LNCaP clone FGC (cell line): ENCODE measurements at regions not wholly inside any gene's neighbourhood (a gene's known extent, or its start where the extent isn't known, plus 50 kb on each side); places are given as distances from the start of the nearest gene placed in this dataset.

Experiments
- DNase-seq: peaks from one replicate; pipeline ENCODE4 v3.0.0-alpha.2; 2011; ENCODE audit warnings: low read depth
- H3K4me3 ChIP-seq: 2 replicates; pipeline ENCODE4 v1.5.1; 2011; ENCODE audit warnings: mild to moderate bottlenecking, low read depth, low read length, control low read depth
- CTCF ChIP-seq: IDR thresholded peaks from 2 replicates; pipeline ENCODE4 v1.5.1; 2012; ENCODE audit warnings: mild to moderate bottlenecking; ENCODE audit not compliant: control insufficient read depth, insufficient read depth; ENCODE audit errors: extremely low read depth

GRCh38 chr4:130099105-130099504, 1003.2 kb downstream of the C4orf33 start:
- no peak for DNase-seq
- no peak for TF ChIP-seq CTCF
- H3K4me3 ChIP-seq, result no peak overlapping the region

GRCh38 chr4:130110189-130110588, 1014.2 kb downstream of the C4orf33 start:
- no peak for TF ChIP-seq CTCF
- no peak overlapping the region for H3K4me3 ChIP-seq
- peak; percentile 74 for DNase-seq

GRCh38 chr4:130110770-130111169, 1014.8 kb downstream of the C4orf33 start:
- TF ChIP-seq CTCF, result no peak
- no peak overlapping the region for H3K4me3 ChIP-seq
- DNase-seq, result no peak

- no peak for TF ChIP-seq CTCF
- DNase-seq, result no peak
- no peak overlapping the region for H3K4me3 ChIP-seq
Observed at GRCh38 chr4:130124066-130124465, 1028.1 kb downstream of the C4orf33 start.

GRCh38 chr4:130125467-130125866, 1029.5 kb downstream of the C4orf33 start:
- TF ChIP-seq CTCF, result no peak
- no peak overlapping the region for H3K4me3 ChIP-seq
- DNase-seq, result no peak

- no peak for TF ChIP-seq CTCF
- no peak for DNase-seq
Observed at GRCh38 chr4:130127297-130127696, 1031.3 kb downstream of the C4orf33 start.

GRCh38 chr4:130131536-130131935, 1035.6 kb downstream of the C4orf33 start:
- no peak for TF ChIP-seq CTCF
- DNase-seq, result no peak
- H3K4me3 ChIP-seq, result no peak overlapping the region

More at GRCh38 chr4:130127297-130127696, 1031.3 kb downstream of the C4orf33 start:
- no peak overlapping the region for H3K4me3 ChIP-seq
